Lower leg skin (tissue), 3 donors: ENCODE measurements at regions not wholly inside any gene's neighbourhood (a gene's known extent, or its start where the extent isn't known, plus 50 kb on each side); places are given as distances from the start of the nearest gene placed in this dataset.

Experiments
- POLR2A ChIP-seq, 2 donors: fragments of 450-650 bp; IDR thresholded peaks; one replicate each; pipeline ENCODE4 v1.6.1; 2016 to 2017; ENCODE audit warnings: antibody characterized with exemption in 2 of 2, mild to moderate bottlenecking in 1 of 2, moderate library complexity in 1 of 2
- TF ChIP-seq, protein P1 (sequence below), 3 donors: fragments of 450-650 bp; IDR thresholded peaks; one replicate each; pipeline ENCODE4 v1.5.1; 2016; ENCODE audit warnings: antibody characterized with exemption in 3 of 3, mild to moderate bottlenecking in 3 of 3, moderate library complexity in 2 of 3

DNA sequence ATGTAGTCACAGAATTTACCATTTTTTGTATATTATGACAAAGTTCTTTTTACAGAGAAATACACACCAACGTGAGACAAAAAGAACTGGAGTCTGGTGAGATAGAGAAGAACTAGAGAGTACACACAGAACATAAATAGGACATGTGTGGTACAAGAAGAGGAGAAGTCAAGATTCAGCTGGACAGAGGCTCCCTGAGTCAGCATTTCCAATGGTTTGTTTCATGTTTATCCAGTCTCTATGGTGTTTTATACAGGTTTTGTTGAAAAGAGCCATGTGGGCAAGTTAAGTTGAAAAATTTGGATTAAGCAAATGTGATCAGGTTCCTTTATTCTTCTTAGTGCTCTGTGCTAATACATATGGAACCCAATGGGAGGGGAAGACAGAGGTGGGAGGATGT, 105.5 kb upstream of the AKR1E2 start:
- TF ChIP-seq, protein P1, sequence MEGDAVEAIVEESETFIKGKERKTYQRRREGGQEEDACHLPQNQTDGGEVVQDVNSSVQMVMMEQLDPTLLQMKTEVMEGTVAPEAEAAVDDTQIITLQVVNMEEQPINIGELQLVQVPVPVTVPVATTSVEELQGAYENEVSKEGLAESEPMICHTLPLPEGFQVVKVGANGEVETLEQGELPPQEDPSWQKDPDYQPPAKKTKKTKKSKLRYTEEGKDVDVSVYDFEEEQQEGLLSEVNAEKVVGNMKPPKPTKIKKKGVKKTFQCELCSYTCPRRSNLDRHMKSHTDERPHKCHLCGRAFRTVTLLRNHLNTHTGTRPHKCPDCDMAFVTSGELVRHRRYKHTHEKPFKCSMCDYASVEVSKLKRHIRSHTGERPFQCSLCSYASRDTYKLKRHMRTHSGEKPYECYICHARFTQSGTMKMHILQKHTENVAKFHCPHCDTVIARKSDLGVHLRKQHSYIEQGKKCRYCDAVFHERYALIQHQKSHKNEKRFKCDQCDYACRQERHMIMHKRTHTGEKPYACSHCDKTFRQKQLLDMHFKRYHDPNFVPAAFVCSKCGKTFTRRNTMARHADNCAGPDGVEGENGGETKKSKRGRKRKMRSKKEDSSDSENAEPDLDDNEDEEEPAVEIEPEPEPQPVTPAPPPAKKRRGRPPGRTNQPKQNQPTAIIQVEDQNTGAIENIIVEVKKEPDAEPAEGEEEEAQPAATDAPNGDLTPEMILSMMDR (IDR thresholded peaks at IDR 0.05): no peak
- no peak for TF ChIP-seq POLR2A (IDR thresholded peaks at IDR 0.05)
